K562 (cell line): ENCODE measurements at regions not wholly inside any gene's neighbourhood (a gene's known extent, or its start where the extent isn't known, plus 50 kb on each side); places are given as distances from the start of the nearest gene placed in this dataset.

Experiments
- ATAC-seq: fragments of 200-7000 bp; cut with Tn5 transposase; 3 replicates; pipeline ENCODE4 v1.9.1; 2020; ENCODE audit warnings: moderate library complexity
- BruUV-seq: library from RNA; stranded (reverse); fragments of 400-500 nt; replicated peaks from 2 replicates; lab custom pipeline; 2021; lab: Mats Ljungman, UMichigan
- CTCF ChIA-PET: fragments of 300-600 bp; formaldehyde crosslinking; extraction: SDS; loops from one replicate; lab custom pipeline; 2021; ENCODE audit warnings: low intra/inter-chr PET ratio; lab: Yijun Ruan, JAX
- POLR2A ChIA-PET: fragments of 300-600, 350-650 bp; sonication (Branson Sonifier 250); formaldehyde crosslinking; extraction: SDS; loops from one replicate; lab custom pipeline; 2021; ENCODE audit warnings: antibody characterized with exemption, inconsistent platforms; lab: Yijun Ruan, JAX
- DNase-seq, 4 experiments: peaks; one replicate each; pipeline versions ENCODE4 v3.0.0 to v3.0.0-alpha.2; 2011 to 2018; ENCODE audit warnings: low spot score in 3 of 4, mixed read lengths in 3 of 4; ENCODE audit errors: extremely low read depth in 1 of 4
- FAIRE-seq: peaks from 2 replicates; lab custom pipeline; 2011; peaks lifted over from hg19 to GRCh38; lab: Jason Lieb, UNC
- H2AFZ ChIP-seq: 2 replicates; pipeline ENCODE4 v1.6.0; 2011; ENCODE audit warnings: low read depth, low read length, control low read depth, inconsistent platforms
- H3K27ac ChIP-seq: fragments of 200-600 bp; 3 replicates; pipeline ENCODE4 v1.8.0; 2011; ENCODE audit warnings: low read depth, mild to moderate bottlenecking, control low read depth, inconsistent platforms, low read length, moderate library complexity, mixed read lengths; ENCODE audit errors: extremely low read depth
- H3K27me3 ChIP-seq, 2 experiments: fragments of 300-600 bp in 1 of 2; 2 replicates in 1 of 2; 3 replicates in 1 of 2; pipeline versions ENCODE4 v1.6.0 to v1.8.0; 2011; ENCODE audit warnings: inconsistent platforms in 2 of 2, low read length in 2 of 2, mild to moderate bottlenecking in 1 of 2, mixed read lengths in 1 of 2, moderate library complexity in 1 of 2; ENCODE audit not compliant: control insufficient read depth in 2 of 2, insufficient read depth in 2 of 2
- H3K36me3 ChIP-seq: fragments of 300-600 bp; 3 replicates; pipeline ENCODE4 v1.8.0; 2011; ENCODE audit warnings: mild to moderate bottlenecking, low read length, inconsistent platforms; ENCODE audit not compliant: control insufficient read depth, insufficient read depth
- H3K4me1 ChIP-seq, 2 experiments: fragments of 200-600 bp in 1 of 2; replicated peaks in 1 of 2; 2 replicates in 1 of 2; 3 replicates in 1 of 2; pipeline versions ENCODE4 v1.5.1 to v1.8.0; 2011; ENCODE audit warnings: inconsistent platforms in 2 of 2, low read length in 2 of 2, mild to moderate bottlenecking in 1 of 2, mixed read lengths in 1 of 2, moderate library complexity in 1 of 2; ENCODE audit not compliant: control insufficient read depth in 2 of 2, insufficient read depth in 2 of 2
- H3K4me2 ChIP-seq: 2 replicates; pipeline ENCODE4 v1.6.1; 2011; ENCODE audit warnings: low read length, control low read depth, inconsistent platforms, mixed read lengths; ENCODE audit not compliant: insufficient read depth
- H3K4me3 ChIP-seq: fragments of 200-600 bp; sonication (generic), shearing (Covaris generic); 2 replicates; pipeline ENCODE4 v1.5.1; 2016; ENCODE audit warnings: control low read depth, inconsistent platforms
- H3K79me2 ChIP-seq: fragments of 200-600 bp; 3 replicates; pipeline ENCODE4 v1.8.0; 2011; ENCODE audit warnings: low read length, inconsistent platforms; ENCODE audit not compliant: control insufficient read depth, insufficient read depth
- H3K9ac ChIP-seq, 2 experiments: 2 replicates each; pipeline versions ENCODE4 v1.6.0 to v1.6.1; 2011; ENCODE audit warnings: low read depth in 2 of 2, low read length in 2 of 2, control low read depth in 1 of 2, inconsistent platforms in 1 of 2, mild to moderate bottlenecking in 1 of 2, mixed read lengths in 1 of 2; ENCODE audit not compliant: insufficient read depth in 1 of 2
- H3K9me1 ChIP-seq: one replicate; pipeline ENCODE4 v1.6.0; 2011; ENCODE audit warnings: inconsistent platforms, mild to moderate bottlenecking, low read length, moderate library complexity; ENCODE audit not compliant: control insufficient read depth, insufficient read depth
- H3K9me3 ChIP-seq: replicated peaks from 2 replicates; pipeline ENCODE4 v1.5.1; 2011; ENCODE audit warnings: low read depth, low read length, inconsistent platforms; ENCODE audit not compliant: control insufficient read depth, insufficient read depth
- H4K20me1 ChIP-seq: replicated peaks from 2 replicates; pipeline ENCODE4 v1.6.1; 2011; ENCODE audit warnings: low read length, inconsistent platforms, mixed read lengths; ENCODE audit not compliant: control insufficient read depth, insufficient read depth
- MTA2 ChIP-seq: fragments of 450-650 bp; IDR thresholded peaks from 2 replicates; pipeline ENCODE4 v1.6.1; 2016; ENCODE audit warnings: low read depth
- NFRKB ChIP-seq: fragments of 450-650 bp; IDR thresholded peaks from 2 replicates; pipeline ENCODE4 v1.6.1; 2016; ENCODE audit warnings: low read depth
- WHSC1 ChIP-seq: IDR thresholded peaks from one replicate; pipeline ENCODE4 v1.6.1; 2012; ENCODE audit warnings: low read length, control low read depth, inconsistent platforms
- WGBS: fragments of 100-300 bp; shearing (Covaris generic); methylation state at CpG from one replicate; pipeline ENCODE4 v1.1.6; 2016; ENCODE audit warnings: low coverage, mixed read lengths; ENCODE audit not compliant: insufficient coverage; ENCODE audit errors: missing lambda C conversion rate; 5-methylcytosine and 5-hydroxymethylcytosine counted together
- in situ Hi-C: fragments of 300-500 bp; cut with MboI; formaldehyde crosslinking; loops from 4 replicates; pipeline ENCODE4 v1.15.0; 2018; ENCODE audit warnings: inconsistent platforms, mixed read lengths
- intact Hi-C: fragments of 100-400 bp; cut with micrococcal nuclease; formaldehyde crosslinking; loops from 2 replicates; pipeline ENCODE4 v1.14.2; 2022

DNA sequence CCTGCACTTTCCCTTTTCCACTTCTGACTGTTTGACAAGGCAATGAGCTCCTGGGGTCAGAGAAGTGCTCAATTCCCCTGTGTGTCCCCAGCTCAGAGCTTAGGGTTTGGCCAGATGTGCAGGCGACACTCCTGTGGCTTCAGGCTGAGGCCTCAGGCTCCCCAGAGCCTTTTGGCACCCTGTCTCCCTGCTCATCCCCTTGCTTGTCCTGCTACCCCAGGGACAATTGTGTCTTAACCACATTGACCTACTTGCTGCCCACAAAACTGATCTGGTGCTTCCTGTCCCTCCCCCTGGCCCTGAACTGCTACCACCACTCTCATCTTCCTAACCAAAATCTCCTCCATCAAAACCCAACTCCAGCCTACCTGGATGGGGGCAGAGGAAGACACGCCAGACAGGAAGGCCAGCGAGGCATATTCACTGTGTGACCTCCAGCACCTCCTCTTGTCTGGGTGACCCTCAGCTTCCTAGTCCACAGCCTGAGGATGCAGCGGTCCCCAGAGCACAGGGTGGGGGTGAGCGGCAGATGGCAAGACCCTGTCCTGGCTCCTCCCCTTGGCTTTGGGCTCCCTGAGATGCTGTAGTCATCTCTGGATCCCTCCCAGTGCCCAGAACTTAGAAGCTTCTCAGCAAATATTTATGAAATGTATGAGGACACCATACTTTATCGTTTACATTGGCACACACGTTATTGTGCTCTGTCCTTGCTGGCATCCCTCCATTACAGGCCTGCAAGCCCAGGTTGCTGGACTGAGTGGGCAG lies 98.9 kb upstream of the SLC6A6 start:
- no peaks in the 10 kb centered on the region for H3K9me3 ChIP-seq
- no peaks in the 10 kb centered on the region for H3K9me1 ChIP-seq
- ChIA-PET POLR2A (interaction anchor here (1.3 kb wide), 1 partner anchor 12 kb away, joined by 3 read pairs; no protein-coding TSS in a partner anchor), CTCF (no interaction called here)
- H3K9ac ChIP-seq = 0 out of 4 replicates have a peak overlapping the region, but pooled peaks of 1 of the 2 experiments have one; percentile 19
- H3K4me3 ChIP-seq = no peak overlapping the region
- no peaks in the 10 kb centered on the region for H3K36me3 ChIP-seq
- FAIRE-seq (no peak), ATAC-seq (no peak), DNase-seq (no peak)
- H3K27ac ChIP-seq = no peak overlapping the region
- H3K4me2 ChIP-seq = no peak overlapping the region
- BruUV-seq = no TSS peak
- no peaks in the 10 kb centered on the region for H3K79me2 ChIP-seq
- peaks cover 0 to 5% of the 10 kb centered on the region in 2 experiments; a peak in 1 of 5 replicates for H3K27me3 ChIP-seq
- intact Hi-C loops = loop anchor here (10.0 kb wide), 1 partner anchor 409 kb away; no protein-coding TSS in a partner anchor
- H4K20me1 ChIP-seq = no peaks in the 10 kb centered on the region
- in situ Hi-C loops = no loop called here
- 34% methylated on average over 7 of the region's 7 CpGs for WGBS
- H3K4me1 ChIP-seq = peaks cover 0 to 20% of the 10 kb centered on the region in 2 experiments; a peak in 2 of 5 replicates
- TF ChIP-seq NFRKB = no peak
- no peak for TF ChIP-seq WHSC1
- no peak for TF ChIP-seq MTA2
- no peak overlapping the region for H2AFZ ChIP-seq
